HG03103 (cell line): ENCODE measurements at regions not wholly inside any gene's neighbourhood (a gene's known extent, or its start where the extent isn't known, plus 50 kb on each side); places are given as distances from the start of the nearest gene placed in this dataset.

Source experiments
- ATAC-seq: cut with Tn5 transposase; IDR thresholded peaks from one replicate; pipeline ENCODE4 v1.9.1; 2021; ENCODE audit warnings: low read depth; ENCODE audit not compliant: unreplicated experiment

DNA sequence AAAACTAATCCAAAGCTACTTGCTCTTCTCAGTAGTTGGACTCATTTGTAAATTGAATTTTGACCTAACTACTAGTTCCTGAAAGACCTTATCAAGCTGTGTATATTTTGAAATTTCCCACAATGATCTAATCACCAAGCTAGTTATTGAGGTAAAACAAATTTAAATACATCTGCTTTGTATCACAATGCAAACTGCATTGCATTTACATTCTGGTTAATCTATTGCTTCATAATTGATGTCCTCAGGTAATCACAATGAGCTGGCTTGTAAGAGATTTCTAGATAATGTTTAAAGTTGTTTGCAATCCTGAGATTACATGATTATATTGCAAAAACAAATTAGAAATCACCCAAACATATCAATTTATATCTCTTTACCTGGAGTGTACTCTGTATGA, 848.8 kb downstream of the HACE1 start:
- no peak for ATAC-seq

DNA sequence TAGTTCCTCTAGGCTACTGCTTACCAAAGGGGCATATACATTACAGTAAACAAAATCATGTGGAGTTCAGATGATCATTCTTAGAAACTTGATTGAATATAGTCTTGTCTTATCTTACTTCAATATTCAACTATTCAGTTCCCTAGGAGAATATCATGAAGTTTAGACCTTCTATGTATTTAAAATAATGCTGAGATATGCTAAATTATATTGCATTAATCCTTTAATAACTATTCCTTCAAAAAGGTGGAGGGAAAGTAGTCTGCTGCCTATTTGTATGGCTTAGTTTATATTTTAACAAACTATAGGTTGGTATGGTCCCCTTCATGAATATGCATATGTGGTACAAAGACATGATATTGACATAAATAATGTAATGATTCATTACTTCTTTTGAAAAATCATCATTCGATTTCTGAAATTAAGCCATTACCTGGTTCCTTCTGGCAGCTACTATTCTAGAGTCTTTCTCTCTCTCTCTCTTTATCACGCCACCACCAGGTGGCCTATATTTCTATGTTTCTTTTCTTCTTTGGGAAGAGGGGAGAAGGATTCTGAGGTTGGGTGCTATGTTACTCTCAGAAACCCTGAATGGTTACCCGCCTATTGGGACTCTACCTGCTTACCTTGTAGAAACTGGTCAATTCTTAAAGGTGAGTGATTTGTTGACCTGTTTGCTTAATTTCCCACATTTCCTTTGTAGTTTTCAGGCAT, 855.8 kb downstream of the HACE1 start:
- no peak for ATAC-seq

- no peak for ATAC-seq
Observed at GRCh38 chr6:103995571-103995970, 864.1 kb downstream of the HACE1 start.

- no peak for ATAC-seq
Observed at GRCh38 chr6:103983860-103984259, 875.9 kb downstream of the HACE1 start.

GRCh38 chr6:103983011-103983410, 876.7 kb downstream of the HACE1 start:
- no peak for ATAC-seq

- no peak for ATAC-seq
Observed at GRCh38 chr6:103982574-103982973, 877.1 kb downstream of the HACE1 start.

GRCh38 chr6:103979308-103979707, 880.4 kb downstream of the HACE1 start:
- ATAC-seq, result no peak

- ATAC-seq, result no peak
Observed at GRCh38 chr6:103937389-103937788, 922.3 kb downstream of the HACE1 start.

- no peak for ATAC-seq
Observed at GRCh38 chr6:103925317-103925716, 934.4 kb downstream of the HACE1 start.

- no peak for ATAC-seq
Observed at GRCh38 chr6:103910018-103910417, 949.7 kb downstream of the HACE1 start.

DNA sequence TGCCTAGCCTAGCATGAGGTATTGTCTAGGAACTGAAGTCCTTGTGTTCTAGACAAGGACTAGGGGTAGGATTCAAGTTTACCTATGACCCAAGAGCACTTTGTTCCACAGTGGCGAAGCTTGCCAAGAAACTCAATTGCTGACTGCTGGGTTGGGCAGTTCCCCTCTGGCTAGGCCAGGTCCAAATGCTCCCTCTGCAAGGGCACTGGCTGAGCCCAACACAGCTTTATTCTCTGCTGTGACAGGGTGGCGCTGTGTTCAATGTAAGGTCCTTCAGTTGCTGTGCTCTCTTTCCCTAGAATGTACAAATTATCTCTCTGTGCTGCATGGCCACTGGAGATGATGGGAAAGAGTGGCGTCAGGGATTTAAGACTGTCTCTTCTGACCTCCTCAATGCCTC, 950.8 kb downstream of the HACE1 start:
- ATAC-seq, result no peak

DNA sequence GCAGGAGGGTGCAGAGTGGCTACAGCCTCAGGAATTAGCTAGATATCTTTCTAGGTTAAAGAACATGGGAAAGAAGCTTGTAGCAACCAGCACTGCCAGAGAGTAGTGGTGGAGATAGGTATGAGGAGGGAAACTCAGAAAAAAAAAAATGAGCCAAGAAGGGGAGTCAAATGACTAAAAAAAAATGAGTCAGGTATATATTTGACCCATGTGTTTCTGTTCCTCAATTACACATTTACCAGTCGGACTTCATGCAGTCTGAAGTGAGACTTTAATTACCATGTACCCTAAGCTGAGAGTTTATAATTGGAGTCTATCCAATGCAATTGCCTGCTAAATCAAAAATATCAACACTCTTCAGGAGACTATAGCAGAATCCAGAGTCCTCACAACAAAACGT, 964.6 kb downstream of the HACE1 start:
- no peak for ATAC-seq

- ATAC-seq, result no peak
Observed at GRCh38 chr6:103893141-103893581, 966.6 kb downstream of the HACE1 start.

DNA sequence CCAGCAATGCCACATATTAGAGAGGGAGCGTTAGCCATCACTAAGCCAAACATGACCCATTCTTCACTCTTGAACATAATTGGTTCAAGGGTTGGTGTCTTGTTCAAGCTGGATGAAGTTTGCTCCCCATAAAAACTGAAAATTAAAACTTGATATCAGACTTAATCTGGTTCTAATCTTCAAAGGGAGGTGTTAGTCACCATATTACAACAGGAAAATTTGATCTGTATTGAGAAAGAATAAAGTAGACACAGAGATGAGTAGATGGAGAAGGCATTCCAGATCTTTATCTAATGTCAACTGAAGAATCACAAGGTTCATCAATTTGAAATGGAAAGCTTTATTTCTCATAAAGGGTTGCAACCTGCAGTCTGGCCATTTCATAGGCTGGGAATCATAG, 972.8 kb downstream of the HACE1 start:
- no peak for ATAC-seq

DNA sequence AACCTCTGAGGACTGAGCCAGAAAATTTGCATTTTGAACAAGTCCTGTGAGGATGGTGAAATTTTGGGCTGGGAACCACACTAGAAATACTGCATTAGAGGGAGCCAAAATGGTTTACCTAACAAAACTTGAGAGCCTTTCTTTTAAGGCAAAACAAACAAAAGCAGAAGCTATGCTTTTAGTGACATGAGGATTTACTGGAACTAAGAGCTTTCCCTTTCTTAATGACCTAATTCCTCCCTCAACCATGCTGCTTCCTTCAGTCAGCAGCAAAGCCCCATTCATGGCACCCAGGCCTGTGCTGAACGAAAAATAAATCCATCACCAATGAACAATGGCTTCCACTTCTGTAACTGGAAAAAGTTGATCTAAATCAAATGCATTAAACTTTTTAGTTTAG, 974.3 kb downstream of the HACE1 start:
- no peak for ATAC-seq

DNA sequence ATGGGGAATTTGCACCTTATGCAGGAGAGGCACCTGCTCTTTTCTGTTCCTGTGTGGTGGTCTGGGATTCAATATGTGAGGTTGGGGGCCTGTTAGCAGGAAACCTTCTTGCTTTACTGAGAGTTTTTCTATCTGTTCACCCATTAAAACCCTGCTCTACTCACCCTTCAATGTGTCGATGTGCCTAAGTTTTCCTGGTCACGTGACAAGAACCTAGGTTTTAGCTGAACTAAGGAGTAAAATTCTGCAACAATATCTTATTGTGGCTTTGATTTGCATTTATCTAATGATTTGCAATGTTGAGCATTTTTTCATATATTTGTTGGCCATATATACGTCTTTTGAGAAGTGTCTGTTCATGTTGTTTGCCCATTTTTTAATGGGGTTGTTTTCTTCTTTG, 979.9 kb downstream of the HACE1 start:
- no peak for ATAC-seq

- no peak for ATAC-seq
Observed at GRCh38 chr6:103875221-103875620, 984.5 kb downstream of the HACE1 start.

GRCh38 chr6:103874575-103874974, 985.1 kb downstream of the HACE1 start:
- ATAC-seq, result no peak

- no peak for ATAC-seq
Observed at GRCh38 chr6:103872678-103873077, 987.0 kb downstream of the HACE1 start.

DNA sequence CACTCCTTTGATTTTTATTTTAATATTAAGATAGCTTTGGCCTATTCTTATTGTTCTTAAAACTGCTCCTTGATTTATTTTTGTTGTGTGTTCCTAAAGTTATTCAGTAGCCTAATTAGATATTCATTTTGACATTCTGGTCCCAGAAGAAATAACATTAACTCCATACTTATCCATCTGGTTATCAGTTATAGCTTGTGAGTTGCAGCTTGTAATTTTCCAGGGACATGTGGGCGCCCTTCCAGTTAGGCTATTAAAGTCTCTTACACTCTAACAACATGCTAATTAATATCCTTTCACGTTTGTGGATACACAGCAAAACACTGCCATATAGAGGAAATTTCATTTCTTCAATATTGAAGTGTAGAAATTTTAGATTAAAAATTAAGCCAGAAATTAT, 987.5 kb downstream of the HACE1 start:
- no peak for ATAC-seq

DNA sequence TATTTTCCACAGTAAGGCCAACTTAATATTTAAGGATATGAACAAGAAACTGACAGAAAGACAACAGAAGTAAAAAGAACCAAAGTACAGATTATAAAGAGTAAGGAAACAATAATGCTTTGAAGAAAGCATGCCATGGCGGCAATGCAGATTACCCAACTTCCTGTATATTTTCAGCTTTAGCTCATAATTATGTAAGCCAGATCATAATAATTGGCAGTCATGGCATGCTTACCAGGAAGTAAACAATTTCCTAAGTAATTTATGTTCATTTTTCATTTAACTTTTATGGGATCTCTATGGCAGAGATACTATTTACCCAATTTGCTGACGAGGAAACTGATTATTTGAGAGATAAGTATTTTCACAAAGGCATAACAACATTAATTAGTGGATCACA, 988.7 kb downstream of the HACE1 start:
- ATAC-seq, result no peak

GRCh38 chr6:103862297-103862696, 997.4 kb downstream of the HACE1 start:
- ATAC-seq, result no peak

GRCh38 chr6:103858003-103858402, 1001.7 kb downstream of the HACE1 start:
- ATAC-seq, result no peak
